OCI-LY7 (cell line): ENCODE measurements at regions not wholly inside any gene's neighbourhood (a gene's known extent, or its start where the extent isn't known, plus 50 kb on each side); places are given as distances from the start of the nearest gene placed in this dataset.

Experiments used
- EZH2phosphoT487 ChIP-seq: fragments of 200-600 bp; sonication (generic); IDR thresholded peaks from 2 replicates; pipeline ENCODE4 v1.6.1; 2018; ENCODE audit warnings: low read depth, borderline replicate concordance, mild to moderate bottlenecking, mixed run types, antibody characterized with exemption, low read length, moderate library complexity, mixed read lengths
- TF ChIP-seq, protein P1 (sequence below): fragments of 200-600 bp; sonication (generic); conservative IDR thresholded peaks from 2 replicates; pipeline ENCODE4 v1.5.1; 2014; ENCODE audit warnings: mild to moderate bottlenecking, antibody characterized with exemption, low read length, moderate library complexity, mixed read lengths

DNA sequence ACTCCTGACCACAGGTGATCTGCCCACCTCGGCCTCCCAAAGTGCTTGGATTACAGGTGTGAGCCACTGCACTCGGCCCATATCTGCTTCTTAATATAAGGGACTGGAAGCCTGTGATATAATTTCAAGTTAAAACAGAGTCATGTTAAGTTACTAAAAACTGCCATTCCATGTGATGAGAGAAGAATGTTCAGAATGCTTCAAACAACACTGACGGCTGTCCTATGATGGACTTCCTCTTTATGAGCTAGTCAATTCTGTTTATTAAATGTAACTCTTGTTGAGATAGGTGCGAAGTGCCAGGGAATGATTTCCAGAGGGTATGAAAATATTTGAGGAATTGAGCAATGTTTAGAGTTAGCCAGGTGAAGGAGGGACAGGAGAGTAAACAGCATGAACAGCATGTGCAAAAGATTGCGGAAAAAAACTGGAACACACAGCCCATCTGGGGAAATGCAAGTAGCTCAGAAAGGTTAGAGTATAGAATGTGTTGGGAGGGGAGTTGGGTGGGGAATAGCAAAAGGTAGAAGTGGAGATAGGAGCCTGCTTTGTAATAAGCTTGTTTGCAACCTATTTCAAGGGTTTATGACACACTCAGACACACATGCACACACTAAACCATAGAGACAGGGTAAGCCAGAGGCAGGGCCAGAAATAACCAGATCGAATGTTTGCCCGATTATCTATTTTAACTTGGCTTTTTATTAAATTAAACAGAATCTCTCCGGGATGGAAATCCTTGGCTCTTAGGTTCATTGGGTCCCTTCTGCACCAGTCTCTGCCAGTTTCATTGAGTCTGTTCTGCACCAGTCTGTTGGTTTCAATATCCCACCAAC is 135.6 kb upstream of the COX10 start:
- TF ChIP-seq, protein P1, sequence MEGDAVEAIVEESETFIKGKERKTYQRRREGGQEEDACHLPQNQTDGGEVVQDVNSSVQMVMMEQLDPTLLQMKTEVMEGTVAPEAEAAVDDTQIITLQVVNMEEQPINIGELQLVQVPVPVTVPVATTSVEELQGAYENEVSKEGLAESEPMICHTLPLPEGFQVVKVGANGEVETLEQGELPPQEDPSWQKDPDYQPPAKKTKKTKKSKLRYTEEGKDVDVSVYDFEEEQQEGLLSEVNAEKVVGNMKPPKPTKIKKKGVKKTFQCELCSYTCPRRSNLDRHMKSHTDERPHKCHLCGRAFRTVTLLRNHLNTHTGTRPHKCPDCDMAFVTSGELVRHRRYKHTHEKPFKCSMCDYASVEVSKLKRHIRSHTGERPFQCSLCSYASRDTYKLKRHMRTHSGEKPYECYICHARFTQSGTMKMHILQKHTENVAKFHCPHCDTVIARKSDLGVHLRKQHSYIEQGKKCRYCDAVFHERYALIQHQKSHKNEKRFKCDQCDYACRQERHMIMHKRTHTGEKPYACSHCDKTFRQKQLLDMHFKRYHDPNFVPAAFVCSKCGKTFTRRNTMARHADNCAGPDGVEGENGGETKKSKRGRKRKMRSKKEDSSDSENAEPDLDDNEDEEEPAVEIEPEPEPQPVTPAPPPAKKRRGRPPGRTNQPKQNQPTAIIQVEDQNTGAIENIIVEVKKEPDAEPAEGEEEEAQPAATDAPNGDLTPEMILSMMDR = no peak
- TF ChIP-seq EZH2phosphoT487 = no peak
